ENCODE measurements at regions not wholly inside any gene's neighbourhood (a gene's known extent, or its start where the extent isn't known, plus 50 kb on each side); places are given as distances from the start of the nearest gene placed in this dataset.

DNA sequence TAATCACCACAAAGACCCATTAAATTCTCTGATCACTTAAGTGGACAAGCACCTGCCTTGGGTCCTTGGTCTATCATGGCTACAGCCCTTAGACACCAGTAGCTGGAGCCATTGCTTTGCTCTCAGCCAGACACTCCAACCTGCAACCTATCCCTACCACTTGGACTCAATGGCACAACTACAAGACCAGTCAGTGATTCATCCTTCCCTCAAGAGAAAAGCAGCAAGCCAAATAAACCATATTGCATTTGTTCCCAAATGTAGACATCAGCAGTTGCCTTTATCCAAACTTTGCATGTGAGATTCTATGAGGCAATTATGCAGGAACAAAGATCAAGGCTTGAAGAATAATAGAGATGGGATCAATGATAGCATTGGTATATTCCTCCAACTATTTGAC is 263.4 kb downstream of the HHIPL2 start:
- no peak for DNase-seq

DNA sequence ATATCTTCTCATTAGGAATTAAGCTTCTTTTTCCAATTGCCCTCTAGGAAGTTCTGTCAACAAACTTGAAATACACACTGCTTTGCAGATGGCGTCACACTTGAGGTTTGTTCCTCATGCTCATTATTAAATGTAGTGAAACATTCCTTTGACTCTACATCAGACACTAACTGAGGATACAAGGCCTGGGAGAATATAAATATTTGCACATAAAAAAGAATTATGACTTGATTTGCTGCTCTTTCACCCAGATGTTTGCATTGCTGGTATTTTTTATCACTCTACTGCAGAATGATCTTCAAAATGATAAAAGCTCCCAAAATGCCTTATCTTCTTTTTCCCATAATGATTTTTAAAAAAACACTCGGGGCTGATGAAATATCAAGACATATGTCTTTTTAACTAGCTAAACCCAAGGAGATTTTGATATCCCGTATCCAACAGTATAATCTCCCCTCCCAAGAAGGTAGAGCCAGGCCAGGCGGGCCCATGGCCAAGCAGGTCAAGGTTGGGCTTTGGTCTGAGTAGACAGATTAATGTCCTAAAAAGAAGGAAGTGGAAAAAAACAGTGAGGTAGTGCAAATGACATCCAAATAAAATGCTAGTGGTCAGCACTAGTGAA is 264.6 kb downstream of the HHIPL2 start:
- no peak for DNase-seq

GRCh38 chr1:222279591-222279990 is 268.3 kb downstream of the HHIPL2 start:
- DNase-seq: no peak

- no peak for DNase-seq
Observed at GRCh38 chr1:222278501-222278900, 269.4 kb downstream of the HHIPL2 start.

DNA sequence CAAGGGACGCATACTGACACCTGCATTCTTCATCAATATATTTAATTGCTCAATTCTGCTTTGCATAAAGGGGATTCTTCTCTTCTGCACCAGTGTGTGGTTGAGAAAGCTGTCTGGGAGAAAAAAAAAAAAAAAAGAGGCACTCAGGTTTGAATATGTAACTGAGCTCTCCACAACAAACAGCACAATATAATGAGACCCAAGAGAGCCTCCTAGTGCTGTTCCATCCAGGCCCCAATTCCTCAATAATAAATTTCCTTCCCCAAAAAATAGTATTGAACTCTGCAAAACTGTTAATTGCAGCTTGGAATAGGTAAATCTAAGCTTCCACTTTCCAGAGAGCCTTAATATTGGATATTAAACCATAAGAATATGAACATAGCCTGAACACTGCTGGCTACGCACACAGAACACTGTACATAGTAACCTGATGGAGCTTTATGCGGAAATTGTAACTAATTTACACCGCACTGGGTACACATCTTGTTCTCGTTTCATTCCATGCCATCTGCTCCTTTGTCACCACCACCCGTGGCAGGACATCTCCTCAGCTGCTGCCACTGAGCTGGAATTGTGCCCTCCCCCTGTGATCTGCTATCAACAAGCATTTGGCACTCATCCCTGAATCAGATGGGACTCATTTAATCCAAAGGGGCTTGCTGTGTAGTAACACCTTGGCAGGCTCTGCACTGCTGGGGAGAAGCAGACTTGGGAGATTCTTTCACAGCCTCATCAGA is 272.0 kb downstream of the HHIPL2 start:
- peak; percentile 81 for DNase-seq

DNA sequence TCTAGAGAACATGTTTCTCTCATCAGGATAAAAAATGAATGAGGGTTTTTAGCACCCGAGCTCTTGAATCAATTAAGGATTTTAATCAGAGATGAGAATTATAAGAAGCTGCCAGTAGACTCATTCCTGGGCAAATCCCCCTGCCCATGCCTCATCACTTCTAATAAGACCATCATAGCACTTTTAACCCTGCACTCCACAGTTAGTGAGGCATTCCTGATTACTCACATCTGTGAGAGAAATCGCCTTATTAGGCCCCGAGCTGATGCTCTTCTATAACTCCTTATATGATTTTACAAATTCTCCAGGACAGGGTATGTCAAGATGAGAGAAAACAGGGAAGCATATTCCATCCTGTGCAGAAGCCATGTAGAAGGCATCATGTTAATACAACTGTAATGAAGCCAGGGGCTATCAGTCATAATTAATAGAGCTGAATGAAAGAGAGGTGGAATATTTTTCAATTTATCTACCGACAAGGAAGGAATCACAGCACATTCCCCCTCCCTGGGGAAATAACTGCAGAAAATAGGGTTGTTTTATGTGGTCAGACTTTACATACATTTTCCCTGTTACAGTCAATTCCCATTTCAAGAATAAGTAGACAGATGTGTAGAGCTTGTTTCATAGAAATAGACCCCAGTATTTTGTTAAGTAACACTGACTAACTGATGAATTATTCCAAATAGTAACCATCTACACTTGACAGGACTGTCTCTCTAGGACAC is 272.7 kb downstream of the HHIPL2 start:
- DNase-seq: no peak

DNA sequence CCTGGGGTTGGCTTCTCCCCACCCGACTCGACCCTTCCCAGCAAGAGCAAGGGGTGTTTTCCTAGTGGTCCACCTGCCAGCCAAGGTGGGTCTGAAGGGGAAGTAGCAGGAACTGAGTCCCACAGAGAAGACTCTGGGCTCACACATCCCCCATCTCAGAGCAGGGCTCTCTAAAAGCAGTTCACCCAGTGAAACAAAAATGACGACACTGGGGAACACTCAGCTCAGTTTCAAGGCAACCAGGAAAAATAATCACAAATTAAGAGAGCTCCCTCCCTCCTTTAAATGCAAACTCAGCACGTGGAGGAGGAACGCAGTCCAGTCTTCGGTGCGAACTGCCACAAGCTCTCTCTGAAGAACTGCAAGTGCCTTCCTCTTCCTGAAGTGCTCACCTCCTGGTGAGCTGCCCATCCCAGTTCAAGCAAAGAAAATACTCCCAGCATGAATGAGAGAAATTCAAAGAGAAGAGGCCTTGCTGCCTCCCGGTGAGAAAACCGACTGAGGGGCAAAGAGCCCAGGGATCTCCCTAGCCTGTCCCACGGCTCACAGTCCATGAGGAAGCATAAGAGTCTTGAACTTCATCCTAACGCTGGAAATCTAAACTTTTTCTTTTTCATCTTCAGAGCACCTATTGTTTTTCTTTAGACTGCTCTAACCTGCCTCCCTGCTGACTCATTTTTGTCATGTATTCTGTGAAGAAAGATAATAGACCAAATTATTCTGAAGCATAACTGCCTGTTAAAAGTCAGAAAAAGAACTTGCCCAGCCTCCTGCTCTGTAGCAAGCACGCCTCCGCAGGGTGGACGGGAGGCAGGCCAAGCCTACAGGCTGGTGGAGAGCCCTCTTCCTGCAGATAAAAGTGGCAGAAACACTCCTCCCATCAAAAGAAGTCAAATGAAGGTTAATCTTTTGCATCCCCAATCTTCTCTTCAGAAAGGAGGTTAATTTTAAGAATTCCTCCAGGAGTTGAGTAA is 281.4 kb downstream of the HHIPL2 start:
- no peak for DNase-seq

GRCh38 chr1:222263791-222264190 is 284.1 kb downstream of the HHIPL2 start:
- no peak for DNase-seq

- no peak for DNase-seq
Observed at GRCh38 chr1:222257027-222257426, 290.9 kb downstream of the HHIPL2 start.

GRCh38 chr1:222256058-222256457 is 291.8 kb downstream of the HHIPL2 start:
- DNase-seq: no peak

DNA sequence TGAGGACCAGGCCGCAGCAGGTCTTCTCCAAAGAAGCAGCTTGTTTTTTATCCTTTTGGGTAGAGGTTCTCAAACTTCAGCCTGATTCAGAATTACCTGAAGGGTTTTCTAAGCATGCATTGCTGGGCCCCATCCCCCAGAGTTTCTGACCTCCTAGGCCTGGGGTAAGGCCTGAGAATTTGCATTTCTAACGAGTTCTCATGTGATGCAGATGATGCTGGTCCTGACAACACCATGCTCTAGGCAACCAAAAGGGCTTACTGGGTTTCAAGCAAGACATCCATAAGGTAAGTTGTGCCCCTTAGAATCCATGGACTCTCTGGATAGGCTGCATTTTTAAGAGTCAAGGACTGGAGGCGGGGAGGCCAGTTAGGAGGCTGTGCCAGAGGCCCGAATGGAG is 295.1 kb downstream of the HHIPL2 start:
- DNase-seq: no peak

- no peak for DNase-seq
Observed at GRCh38 chr1:222251847-222252246, 296.1 kb downstream of the HHIPL2 start.

- DNase-seq: no peak
Observed at GRCh38 chr1:222250376-222250775, 297.5 kb downstream of the HHIPL2 start.

GRCh38 chr1:222247811-222248310 is 300.0 kb downstream of the HHIPL2 start:
- no peak for DNase-seq

- no peak for DNase-seq
Observed at GRCh38 chr1:222247081-222247480, 300.8 kb downstream of the HHIPL2 start.

- peak; percentile 31 for DNase-seq
Observed at GRCh38 chr1:222243902-222244301, 304.0 kb downstream of the HHIPL2 start.

- DNase-seq: no peak
Observed at GRCh38 chr1:222242492-222242891, 305.4 kb downstream of the HHIPL2 start.

DNA sequence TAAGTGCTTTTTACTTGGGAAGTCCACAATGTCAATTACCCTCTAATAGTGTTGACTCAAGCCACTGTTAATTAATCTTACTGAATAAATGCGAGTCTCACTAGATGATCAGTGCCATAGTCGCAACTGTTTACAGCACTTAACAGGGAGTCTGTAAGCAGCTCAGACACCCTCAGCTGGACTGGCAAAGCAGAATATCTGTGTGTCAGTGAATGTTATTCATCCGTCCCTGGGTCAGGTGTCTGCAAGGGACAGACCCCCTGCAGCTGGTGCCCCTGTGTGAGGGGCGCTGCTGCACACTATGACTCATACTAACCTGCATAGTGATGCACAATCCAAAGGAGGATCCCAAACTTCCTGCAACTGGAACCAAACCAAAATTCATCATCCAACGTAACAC is 306.5 kb downstream of the HHIPL2 start:
- DNase-seq: peak; percentile 66

- DNase-seq: no peak
Observed at GRCh38 chr1:222240536-222241181, 307.2 kb downstream of the HHIPL2 start.

DNA sequence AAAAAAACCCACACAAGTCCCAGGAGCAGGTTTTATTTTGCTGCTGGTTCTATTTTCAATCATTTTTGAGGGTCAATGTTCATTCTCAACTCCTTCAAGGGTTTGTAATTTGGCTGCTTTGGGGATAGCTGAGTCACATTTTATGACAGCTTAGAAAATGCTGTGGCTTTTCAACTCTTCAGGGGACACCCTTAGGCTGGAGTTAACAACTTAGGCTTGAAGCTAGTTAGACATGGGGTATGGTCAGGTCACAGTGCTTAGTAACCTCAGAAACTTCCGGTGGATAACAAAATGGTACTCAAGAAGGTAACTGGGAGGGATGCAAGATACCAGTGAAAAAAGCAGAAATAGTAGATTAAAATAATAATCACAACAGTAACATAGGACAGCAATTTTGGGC is 308.8 kb downstream of the HHIPL2 start:
- no peak for DNase-seq

DNA sequence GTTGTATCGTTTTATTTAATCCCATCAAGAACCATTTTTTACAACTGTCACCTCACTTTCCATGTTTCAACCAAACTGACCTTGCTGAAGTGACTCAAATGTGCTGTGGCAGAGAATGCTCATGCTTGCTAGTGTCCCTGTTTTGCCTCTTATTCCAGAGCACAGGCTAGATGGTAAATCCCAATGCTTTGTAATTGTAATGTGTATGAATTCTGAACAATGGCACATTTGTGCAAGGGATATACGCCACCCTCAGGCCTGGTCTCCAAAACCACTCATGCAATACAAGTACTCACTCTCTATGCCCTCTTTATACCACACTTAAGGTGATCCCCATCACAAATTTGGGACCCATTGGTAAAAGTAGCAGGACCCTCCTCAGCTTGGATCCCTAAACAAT is 313.6 kb downstream of the HHIPL2 start:
- DNase-seq: no peak
